ENCODE measurements at regions not wholly inside any gene's neighbourhood (a gene's known extent, or its start where the extent isn't known, plus 50 kb on each side); places are given as distances from the start of the nearest gene placed in this dataset.

GRCh38 chr1:103194060-103194459 is 85.7 kb upstream of the COL11A1 start:
- no peak for DNase-seq (ENCODE audit: low spot score)
- in situ Hi-C loops (cut with HindIII; ENCODE audit: low sequenced_read_pairs): no loop called here

GRCh38 chr1:103191327-103191726 is 83.0 kb upstream of the COL11A1 start:
- no peak for DNase-seq (ENCODE audit: low spot score)
- in situ Hi-C loops (cut with HindIII; ENCODE audit: low sequenced_read_pairs): no loop called here

- in situ Hi-C loops (cut with HindIII; ENCODE audit: low sequenced_read_pairs): no loop called here
- DNase-seq (ENCODE audit: low spot score): no peak
Measured at GRCh38 chr1:103190766-103191165, 82.4 kb upstream of the COL11A1 start.

- in situ Hi-C loops (cut with HindIII; ENCODE audit: low sequenced_read_pairs): no loop called here
- no peak for DNase-seq (ENCODE audit: low spot score)
Measured at GRCh38 chr1:103187673-103188072, 79.4 kb upstream of the COL11A1 start.

GRCh38 chr1:103180660-103181059 is 72.3 kb upstream of the COL11A1 start:
- in situ Hi-C loops (cut with HindIII; ENCODE audit: low sequenced_read_pairs): no loop called here
- peak; percentile 79 for DNase-seq (ENCODE audit: low spot score)

- in situ Hi-C loops (cut with HindIII; ENCODE audit: low sequenced_read_pairs): no loop called here
- no peak for DNase-seq (ENCODE audit: low spot score)
Measured at GRCh38 chr1:103177108-103177775, 68.9 kb upstream of the COL11A1 start.

GRCh38 chr1:103171041-103171590 is 62.8 kb upstream of the COL11A1 start:
- no peak for DNase-seq (ENCODE audit: low spot score)
- in situ Hi-C loops (cut with HindIII; ENCODE audit: low sequenced_read_pairs): no loop called here

GRCh38 chr1:103170609-103171008 is 62.3 kb upstream of the COL11A1 start:
- DNase-seq (ENCODE audit: low spot score): no peak
- in situ Hi-C loops (cut with HindIII; ENCODE audit: low sequenced_read_pairs): no loop called here

- in situ Hi-C loops (cut with HindIII; ENCODE audit: low sequenced_read_pairs): no loop called here
- DNase-seq (ENCODE audit: low spot score): no peak
Measured at GRCh38 chr1:103162360-103162759, 54.0 kb upstream of the COL11A1 start.

- in situ Hi-C loops (cut with HindIII; ENCODE audit: low sequenced_read_pairs): no loop called here
- peak; percentile 70 for DNase-seq (ENCODE audit: low spot score)
Measured at GRCh38 chr1:103160281-103160680, 52.0 kb upstream of the COL11A1 start.

Measured in G401 (cell line).